Tongue (tissue), 1 donor: ENCODE measurements at regions not wholly inside any gene's neighbourhood (a gene's known extent, or its start where the extent isn't known, plus 50 kb on each side); places are given as distances from the start of the nearest gene placed in this dataset.
A peak's percentile ranks its signal among the peaks of the same experiment; 100 is the strongest.

Source experiments
- DNase-seq: peaks from one replicate; pipeline ENCODE4 v3.0.0-alpha.2; 2015

- DNase-seq: no peak
Observed at GRCh38 chr6:113626475-113626874, 230.7 kb upstream of the MARCKS start.

GRCh38 chr6:113627480-113627879, 229.7 kb upstream of the MARCKS start:
- no peak for DNase-seq

- DNase-seq: no peak
Observed at GRCh38 chr6:113629256-113629655, 227.9 kb upstream of the MARCKS start.

- no peak for DNase-seq
Observed at GRCh38 chr6:113629975-113630737, 227.0 kb upstream of the MARCKS start.

GRCh38 chr6:113630738-113631535, 226.2 kb upstream of the MARCKS start:
- DNase-seq: peak; percentile 36

- no peak for DNase-seq
Observed at GRCh38 chr6:113631666-113632065, 225.5 kb upstream of the MARCKS start.

GRCh38 chr6:113632220-113632864, 224.8 kb upstream of the MARCKS start:
- DNase-seq: peak; percentile 62

GRCh38 chr6:113633638-113634037, 223.5 kb upstream of the MARCKS start:
- DNase-seq: no peak

- no peak for DNase-seq
Observed at GRCh38 chr6:113634352-113635163, 222.6 kb upstream of the MARCKS start.

GRCh38 chr6:113635222-113635986, 221.7 kb upstream of the MARCKS start:
- DNase-seq: no peak

GRCh38 chr6:113636357-113636824, 220.8 kb upstream of the MARCKS start:
- DNase-seq: no peak

GRCh38 chr6:113640051-113640450, 217.1 kb upstream of the MARCKS start:
- DNase-seq: no peak

- no peak for DNase-seq
Observed at GRCh38 chr6:113642001-113642713, 215.0 kb upstream of the MARCKS start.

- DNase-seq: peak; percentile 40
Observed at GRCh38 chr6:113642714-113643406, 214.3 kb upstream of the MARCKS start.

GRCh38 chr6:113643407-113643770, 213.8 kb upstream of the MARCKS start:
- DNase-seq: no peak

- DNase-seq: no peak
Observed at GRCh38 chr6:113644861-113645575, 212.1 kb upstream of the MARCKS start.

- DNase-seq: no peak
Observed at GRCh38 chr6:113645576-113645970, 211.6 kb upstream of the MARCKS start.

GRCh38 chr6:113645986-113646385, 211.2 kb upstream of the MARCKS start:
- no peak for DNase-seq

- no peak for DNase-seq
Observed at GRCh38 chr6:113646701-113647100, 210.4 kb upstream of the MARCKS start.
